Left lobe of liver (tissue), 2 donors: ENCODE measurements at regions not wholly inside any gene's neighbourhood (a gene's known extent, or its start where the extent isn't known, plus 50 kb on each side); places are given as distances from the start of the nearest gene placed in this dataset.
"Not testable (repeated sequence)": the region's sequence is repeated elsewhere in the genome, so short reads cannot be mapped to it uniquely, and the experiment has no call there.

ENCODE experiments used
- ATAC-seq: fragments of 200-7000 bp; cut with Tn5 transposase; one replicate; pipeline ENCODE4 v1.9.1; 2020; ENCODE audit warnings: mild to moderate bottlenecking, moderate library complexity
- DNase-seq: peaks from one replicate; pipeline ENCODE4 v3.0.0-alpha.2; 2020; ENCODE audit warnings: low spot score
- donor health status: DM: no; HTN: no; CAD: no; lungs with moderate emphysema.
- donor health status: DM: no; HTN: yes; CAD: no.

DNA sequence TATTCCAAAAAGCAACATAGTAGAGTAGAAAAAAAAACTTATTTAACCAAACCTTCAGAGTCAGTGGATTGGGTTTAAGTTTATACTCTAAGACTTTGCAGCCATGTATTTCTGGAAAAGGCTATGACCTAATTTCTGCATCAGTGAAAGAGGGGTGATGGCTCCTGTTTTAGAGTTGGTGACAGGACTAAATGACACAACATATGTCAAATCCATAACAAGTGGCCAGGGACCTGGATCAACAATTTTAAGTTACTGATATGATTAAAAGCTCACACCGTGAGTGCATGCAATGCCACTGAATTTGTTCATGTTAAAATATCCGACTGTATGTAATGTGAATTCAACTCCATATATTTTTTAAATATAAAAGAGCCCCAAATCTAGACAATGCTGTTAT lies 390.6 kb downstream of the TNS3 start:
- no peak for ATAC-seq
- DNase-seq: no peak

DNA sequence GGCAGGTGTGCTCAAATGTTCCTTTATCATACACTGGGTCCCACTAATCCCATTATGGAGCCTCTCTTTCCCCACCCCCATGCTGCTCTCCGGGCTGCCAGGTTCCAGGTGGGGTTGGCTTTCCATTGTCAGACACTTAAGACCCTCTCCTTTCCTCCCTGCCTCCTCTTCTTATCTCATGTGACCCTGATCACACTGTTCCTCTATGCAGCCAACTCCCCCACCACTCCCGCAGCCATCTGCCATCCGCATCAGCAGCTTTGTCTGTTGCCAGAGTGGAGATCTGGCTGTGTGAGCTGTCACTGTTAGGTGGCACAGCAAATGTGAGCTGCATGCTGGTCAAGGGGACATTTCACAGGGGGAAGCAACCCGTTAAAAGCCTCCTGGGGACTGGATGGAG lies 391.4 kb downstream of the TNS3 start:
- ATAC-seq (no peak), DNase-seq (no peak)

- DNase-seq (no peak), ATAC-seq (no peak)
Measured at GRCh38 chr7:47188653-47189315, 393.1 kb downstream of the TNS3 start.

GRCh38 chr7:47188136-47188535 lies 393.8 kb downstream of the TNS3 start:
- ATAC-seq: no peak
- DNase-seq: no peak

- DNase-seq: no peak
- ATAC-seq: no peak
Measured at GRCh38 chr7:47186316-47186715, 395.6 kb downstream of the TNS3 start.

- ATAC-seq (no peak), DNase-seq (no peak)
Measured at GRCh38 chr7:47185839-47186238, 396.1 kb downstream of the TNS3 start.

- ATAC-seq (no peak), DNase-seq (no peak)
Measured at GRCh38 chr7:47185170-47185569, 396.7 kb downstream of the TNS3 start.

- peak; percentile 59 for DNase-seq
- ATAC-seq: peak; percentile 16
Measured at GRCh38 chr7:47183862-47184590, 397.9 kb downstream of the TNS3 start.

DNA sequence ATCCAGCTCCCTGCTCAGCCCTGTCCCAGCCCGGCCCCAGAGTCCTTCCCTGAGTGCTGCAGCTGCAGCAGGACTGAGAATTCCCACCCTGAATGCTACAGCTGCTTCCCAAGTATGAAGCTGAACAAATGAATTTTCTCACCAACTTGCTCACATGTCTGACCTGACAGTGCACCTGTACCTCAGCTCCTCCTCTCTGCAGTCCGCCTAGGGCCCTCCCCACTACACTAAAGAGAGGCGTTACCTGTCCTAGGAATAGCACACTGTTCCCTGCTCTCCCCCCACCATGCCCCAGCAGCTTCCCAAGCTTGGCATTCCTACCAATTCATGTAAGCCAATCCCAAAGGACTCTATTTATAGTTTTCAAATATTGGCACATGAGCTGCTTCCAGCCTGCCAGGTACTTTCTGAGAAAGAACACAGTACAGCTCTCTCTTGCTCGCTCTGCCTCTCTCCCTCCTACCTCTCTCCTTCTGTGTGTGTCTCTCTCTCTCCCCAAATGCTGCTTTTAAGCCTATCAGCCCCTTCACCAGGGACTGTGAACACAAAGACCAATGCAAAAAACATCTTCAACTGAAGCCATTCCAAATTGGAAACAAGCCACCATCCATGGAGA lies 400.1 kb downstream of the TNS3 start:
- ATAC-seq (peak; percentile 88), DNase-seq (peak; percentile 77)

- ATAC-seq (peak; percentile 2), DNase-seq (no peak)
Measured at GRCh38 chr7:47180516-47180826, 401.4 kb downstream of the TNS3 start.

GRCh38 chr7:47179812-47180515 lies 401.9 kb downstream of the TNS3 start:
- peak; percentile 73 for ATAC-seq
- DNase-seq: peak; percentile 61

- peak; percentile 62 for ATAC-seq
- not testable (repeated sequence) for DNase-seq
Measured at GRCh38 chr7:47172602-47173539, 409.0 kb downstream of the TNS3 start.

GRCh38 chr7:47170516-47170915 lies 411.4 kb downstream of the TNS3 start:
- DNase-seq (no peak), ATAC-seq (peak; percentile 71)

GRCh38 chr7:47154791-47155190 lies 427.1 kb downstream of the TNS3 start:
- DNase-seq (no peak), ATAC-seq (no peak)

GRCh38 chr7:47153576-47153975 lies 428.3 kb downstream of the TNS3 start:
- DNase-seq: peak; percentile 71
- ATAC-seq: peak; percentile 89

- DNase-seq (no peak), ATAC-seq (peak; percentile 63)
Measured at GRCh38 chr7:47153058-47153457, 428.9 kb downstream of the TNS3 start.

GRCh38 chr7:47152307-47152706 lies 429.6 kb downstream of the TNS3 start:
- no peak for DNase-seq
- ATAC-seq: no peak

GRCh38 chr7:47150497-47151260 lies 431.2 kb downstream of the TNS3 start:
- no peak for ATAC-seq
- no peak for DNase-seq

DNA sequence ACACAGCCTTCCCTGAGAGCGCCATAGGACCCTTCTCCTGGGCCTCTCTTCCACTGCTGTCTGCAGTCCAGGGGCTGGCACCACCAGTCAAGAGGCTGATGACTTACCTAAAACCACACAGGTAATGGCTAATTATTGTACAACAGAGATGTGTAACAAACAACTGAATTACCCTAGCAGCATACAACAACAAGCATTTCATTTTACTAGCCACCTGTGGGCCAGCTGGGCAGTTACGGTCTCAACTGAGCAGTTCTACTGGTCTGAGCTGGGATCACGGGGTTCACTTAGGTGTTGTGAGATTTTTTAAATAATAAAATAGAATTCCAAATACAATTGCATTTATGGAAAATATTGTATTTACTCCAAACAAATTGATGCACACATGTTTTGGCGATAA lies 431.9 kb downstream of the TNS3 start:
- ATAC-seq (no peak), DNase-seq (no peak)
